Thyroid gland (tissue), 4 donors: ENCODE measurements at regions not wholly inside any gene's neighbourhood (a gene's known extent, or its start where the extent isn't known, plus 50 kb on each side); places are given as distances from the start of the nearest gene placed in this dataset.

Experiments used
- DNase-seq, 2 donors: peaks; one replicate each; pipeline ENCODE4 v3.0.0-alpha.2; 2019
- H3K27ac ChIP-seq, 3 donors: fragments of 200-600 bp; sonication (generic); 1 replicate in 2 of 3; 2 replicates in 1 of 3; pipeline ENCODE4 v1.5.1; 2016 to 2019; ENCODE audit warnings: mild to moderate bottlenecking in 1 of 3, moderate library complexity in 1 of 3
- H3K27me3 ChIP-seq: fragments of 200-600 bp; sonication (generic); one replicate; pipeline ENCODE4 v1.5.1; 2019
- H3K36me3 ChIP-seq, 2 donors: fragments of 200-600 bp; sonication (generic); one replicate each; pipeline ENCODE4 v1.5.1; 2016 to 2019
- H3K4me1 ChIP-seq, 2 donors: fragments of 200-600 bp; sonication (generic); one replicate each; pipeline ENCODE4 v1.5.1; 2017 to 2019
- H3K4me3 ChIP-seq, 3 donors: fragments of 200-600 bp; sonication (generic); replicated peaks in 1 of 3; 1 replicate in 2 of 3; 2 replicates in 1 of 3; pipeline ENCODE4 v1.5.1; 2016; ENCODE audit warnings: mild to moderate bottlenecking in 1 of 3
- H3K9me3 ChIP-seq: fragments of 200-600 bp; sonication (generic); one replicate; pipeline ENCODE4 v1.5.1; 2017
- CTCF ChIP-seq, 6 experiments: fragments of 200-600 bp in 3 of 6; fragments of 450-650 bp in 3 of 6; sonication (generic) in 3 of 6; IDR thresholded peaks; one replicate each; pipeline ENCODE4 v1.5.1; 2016 to 2019; ENCODE audit warnings: antibody characterized with exemption in 6 of 6, mild to moderate bottlenecking in 2 of 6, inconsistent platforms in 1 of 6, moderate library complexity in 1 of 6
- POLR2A ChIP-seq, 2 donors: fragments of 450-650 bp; IDR thresholded peaks; one replicate each; pipeline ENCODE4 v1.6.1; 2017; ENCODE audit warnings: antibody characterized with exemption in 2 of 2, mild to moderate bottlenecking in 2 of 2, moderate library complexity in 1 of 2
- WGBS, 2 donors: methylation state at CpG; one replicate each; pipeline ENCODE4 v1.1.5; 2017; 5-methylcytosine and 5-hydroxymethylcytosine counted together
- intact Hi-C: fragments of 100-400 bp; cut with DNase I; formaldehyde crosslinking; loops from one replicate; pipeline ENCODE4 v1.15.1; 2023

- WGBS, 2 donors: 73 to 77% methylated on average over 4 of the region's 4 CpGs
- Histone ChIP-seq H3K36me3 (no peaks in the 10 kb centered on the region), H3K27ac (no peak overlapping the region), H3K4me1 (no peaks in the 10 kb centered on the region), H3K9me3 (no peaks in the 10 kb centered on the region), H3K27me3 (no peaks in the 10 kb centered on the region), H3K4me3 (no peak overlapping the region)
- intact Hi-C loops: no loop called here
- DNase-seq: no peak
- TF ChIP-seq POLR2A (IDR thresholded peaks at IDR 0.05): no peak
These were observed 135.4 kb upstream of the SOD1 start for GRCh38 chr21:31524140-31524539.

- Histone ChIP-seq H3K27me3 (no peaks in the 10 kb centered on the region), H3K4me1 (no peaks in the 10 kb centered on the region), H3K4me3 (no peak overlapping the region), H3K27ac (no peak overlapping the region), H3K36me3 (no peaks in the 10 kb centered on the region), H3K9me3 (no peaks in the 10 kb centered on the region)
- TF ChIP-seq CTCF (IDR thresholded peaks at IDR 0.05) (no peak), POLR2A (IDR thresholded peaks at IDR 0.05) (no peak)
- no peak for DNase-seq
- intact Hi-C loops: no loop called here
- WGBS, 2 donors: 81 to 90% methylated on average over 3 of the region's 3 CpGs
These were observed 138.0 kb upstream of the SOD1 start for GRCh38 chr21:31521515-31521914.

GRCh38 chr21:31520561-31521098, 138.9 kb upstream of the SOD1 start:
- Histone ChIP-seq H3K4me3 (no peak overlapping the region), H3K9me3 (no peaks in the 10 kb centered on the region), H3K4me1 (no peaks in the 10 kb centered on the region), H3K36me3 (no peaks in the 10 kb centered on the region), H3K27ac (no peak overlapping the region), H3K27me3 (no peaks in the 10 kb centered on the region)
- DNase-seq: no peak
- WGBS, 2 donors: 82 to 83% methylated on average over 7 to 8 of the region's 8 CpGs
- intact Hi-C loops: no loop called here
- TF ChIP-seq POLR2A (IDR thresholded peaks at IDR 0.05): no peak

GRCh38 chr21:31518580-31518979, 140.9 kb upstream of the SOD1 start:
- no peak for TF ChIP-seq POLR2A (IDR thresholded peaks at IDR 0.05)
- Histone ChIP-seq H3K4me3 (no peak overlapping the region), H3K36me3 (no peaks in the 10 kb centered on the region), H3K4me1 (no peaks in the 10 kb centered on the region), H3K9me3 (no peaks in the 10 kb centered on the region), H3K27me3 (no peaks in the 10 kb centered on the region), H3K27ac (no peak overlapping the region)
- no peak for DNase-seq
- intact Hi-C loops: no loop called here
- 90 to 99% methylated on average over 4 of the region's 4 CpGs for WGBS, 2 donors

GRCh38 chr21:31517664-31518414, 141.7 kb upstream of the SOD1 start:
- intact Hi-C loops: no loop called here
- no peak overlapping the region for H3K27ac ChIP-seq
- DNase-seq: no peak
- WGBS, 2 donors: 75 to 80% methylated on average over 8 of the region's 8 CpGs
- H3K36me3 ChIP-seq: no peaks in the 10 kb centered on the region
- no peaks in the 10 kb centered on the region for H3K27me3 ChIP-seq
- H3K4me1 ChIP-seq: no peaks in the 10 kb centered on the region
- TF ChIP-seq POLR2A (IDR thresholded peaks at IDR 0.05): no peak
- no peak for TF ChIP-seq CTCF (IDR thresholded peaks at IDR 0.05)
- H3K9me3 ChIP-seq: no peaks in the 10 kb centered on the region
- H3K4me3 ChIP-seq: no peak overlapping the region

- no peaks in the 10 kb centered on the region for H3K27me3 ChIP-seq
- H3K27ac ChIP-seq: no peak overlapping the region
- no peak overlapping the region for H3K4me3 ChIP-seq
- no peak for DNase-seq
- H3K4me1 ChIP-seq: no peaks in the 10 kb centered on the region
- no peaks in the 10 kb centered on the region for H3K9me3 ChIP-seq
- TF ChIP-seq CTCF (IDR thresholded peaks at IDR 0.05) (no peak), POLR2A (IDR thresholded peaks at IDR 0.05) (no peak)
- intact Hi-C loops: no loop called here
- 37 to 58% methylated on average over 2 of the region's 2 CpGs for WGBS, 2 donors
- no peaks in the 10 kb centered on the region for H3K36me3 ChIP-seq
These were observed 144.2 kb upstream of the SOD1 start for GRCh38 chr21:31515253-31515652.
